GM12878 (cell line): ENCODE measurements at regions not wholly inside any gene's neighbourhood (a gene's known extent, or its start where the extent isn't known, plus 50 kb on each side); places are given as distances from the start of the nearest gene placed in this dataset.

Source experiments
- ATAC-seq: fragments of 200-7000 bp; cut with Tn5 transposase; 3 replicates; pipeline ENCODE4 v1.9.1; 2020; ENCODE audit warnings: mild to moderate bottlenecking, moderate library complexity
- BruUV-seq: library from RNA; stranded (reverse); fragments of 400-500 nt; replicated peaks from 2 replicates; lab custom pipeline; 2021; lab: Mats Ljungman, UMichigan
- CTCF ChIA-PET: fragments of 300-600 bp; sonication (Branson Sonifier 250); formaldehyde crosslinking; extraction: SDS; loops from one replicate; lab custom pipeline; 2021; ENCODE audit warnings: inconsistent platforms; lab: Yijun Ruan, JAX
- POLR2A ChIA-PET: fragments of 350-600 bp; formaldehyde crosslinking; extraction: SDS; loops from one replicate; lab custom pipeline; 2021; ENCODE audit warnings: inconsistent platforms; lab: Charles Lee
- RAD21 ChIA-PET: fragments of 300-600 bp; sonication (Branson Sonifier 250); formaldehyde crosslinking; loops from one replicate; lab custom pipeline; 2023; ENCODE audit warnings: antibody characterized with exemption; ENCODE audit not compliant: unreplicated experiment; lab: Charles Lee
- SMC1A ChIA-PET: fragments of 300-600 bp; sonication (Branson Sonifier 250); formaldehyde crosslinking; loops from one replicate; lab custom pipeline; 2023; ENCODE audit not compliant: unreplicated experiment, uncharacterized antibody; lab: Charles Lee
- DNase-seq: peaks from one replicate; pipeline ENCODE4 v3.0.0-alpha.2; 2011; ENCODE audit warnings: low read depth, low spot score
- FAIRE-seq: peaks from 3 replicates; lab custom pipeline; 2011; peaks lifted over from hg19 to GRCh38; lab: Jason Lieb, UNC
- H2AFZ ChIP-seq: 2 replicates; pipeline ENCODE4 v1.6.0; 2011; ENCODE audit warnings: low read depth, low read length, control low read depth; ENCODE audit not compliant: control insufficient read depth
- H3K27ac ChIP-seq: 2 replicates; pipeline ENCODE4 v1.5.1; 2011; ENCODE audit warnings: control low read depth; ENCODE audit not compliant: control insufficient read depth, insufficient read depth
- H3K27me3 ChIP-seq, 2 experiments: replicated peaks in 1 of 2; 2 replicates each; pipeline versions ENCODE4 v1.6.0 to v1.6.1; 2011; ENCODE audit warnings: low read length in 1 of 2; ENCODE audit not compliant: control insufficient read depth in 2 of 2, insufficient read depth in 2 of 2
- H3K36me3 ChIP-seq, 2 experiments: 2 replicates each; pipeline ENCODE4 v1.5.1; 2011; ENCODE audit warnings: low read length in 1 of 2; ENCODE audit not compliant: control insufficient read depth in 2 of 2, insufficient read depth in 2 of 2
- H3K4me1 ChIP-seq: 2 replicates; pipeline ENCODE4 v1.6.1; 2011; ENCODE audit warnings: mild to moderate bottlenecking, low read length, moderate library complexity, mixed read lengths; ENCODE audit not compliant: control insufficient read depth, insufficient read depth
- H3K4me2 ChIP-seq: 2 replicates; pipeline ENCODE4 v1.6.0; 2011; ENCODE audit warnings: control low read depth; ENCODE audit not compliant: control insufficient read depth, insufficient read depth
- H3K4me3 ChIP-seq: fragments of 200-600 bp; sonication (generic); 2 replicates; pipeline ENCODE4 v1.5.1; 2016
- H3K79me2 ChIP-seq: 2 replicates; pipeline ENCODE4 v1.6.0; 2011; ENCODE audit warnings: low read length; ENCODE audit not compliant: control insufficient read depth, insufficient read depth
- H3K9ac ChIP-seq: 2 replicates; pipeline ENCODE4 v1.8.0; 2011; ENCODE audit warnings: low read length, control low read depth, mixed read lengths; ENCODE audit not compliant: control insufficient read depth, insufficient read depth
- H3K9me3 ChIP-seq: replicated peaks from 3 replicates; pipeline ENCODE4 v1.5.1; 2011; ENCODE audit warnings: mild to moderate bottlenecking, low read length; ENCODE audit not compliant: control insufficient read depth, insufficient read depth
- H4K20me1 ChIP-seq: 2 replicates; pipeline ENCODE4 v1.6.0; 2011; ENCODE audit not compliant: control insufficient read depth, insufficient read depth
- CREM ChIP-seq: IDR thresholded peaks from 2 replicates; pipeline ENCODE4 v1.6.1; 2014; ENCODE audit warnings: antibody characterized with exemption, low read depth
- EP300 ChIP-seq, 2 experiments: fragments of 150-350 bp in 1 of 2; IDR thresholded peaks; 2 replicates each; pipeline ENCODE4 v1.6.1; 2011 to 2012; ENCODE audit warnings: low read depth in 2 of 2, low read length in 2 of 2, borderline replicate concordance in 1 of 2, improper control_type of control experiment in 1 of 2, inconsistent platforms in 1 of 2; ENCODE audit not compliant: control insufficient read depth in 1 of 2
- MYB ChIP-seq: fragments of 150-350 bp; IDR thresholded peaks from 2 replicates; pipeline ENCODE4 v1.6.1; 2014; ENCODE audit warnings: mild to moderate bottlenecking, low read depth, low read length, borderline replicate concordance
- NFXL1 ChIP-seq: fragments of 450-650 bp; IDR thresholded peaks from 2 replicates; pipeline ENCODE4 v1.6.1; 2017; ENCODE audit warnings: antibody characterized with exemption, mild to moderate bottlenecking, borderline replicate concordance
- POU2F2 ChIP-seq: IDR thresholded peaks from 3 replicates; pipeline ENCODE4 v1.6.1; 2011; ENCODE audit warnings: low read depth, mild to moderate bottlenecking, low read length, borderline replicate concordance
- RAD51 ChIP-seq: fragments of 450-650 bp; IDR thresholded peaks from 2 replicates; pipeline ENCODE4 v1.6.1; 2016; ENCODE audit warnings: moderate library complexity, mild to moderate bottlenecking, inconsistent platforms
- RCOR1 ChIP-seq: conservative IDR thresholded peaks from 2 replicates; pipeline ENCODE4 v1.6.1; 2012; ENCODE audit warnings: low read depth, low read length, improper control_type of control experiment
- RFX5 ChIP-seq: IDR thresholded peaks from 2 replicates; pipeline ENCODE4 v1.6.1; 2011; ENCODE audit warnings: low read depth, low read length, improper control_type of control experiment
- SMC3 ChIP-seq: IDR thresholded peaks from 2 replicates; pipeline ENCODE4 v1.6.1; 2011; ENCODE audit warnings: low read length, improper control_type of control experiment, borderline replicate concordance
- WGBS: methylation state at CpG from one replicate; pipeline ENCODE4 v1.1.6; 2016; ENCODE audit warnings: low lambda C conversion rate; ENCODE audit not compliant: insufficient replicate concordance, insufficient coverage; ENCODE audit errors: missing lambda C conversion rate; 5-methylcytosine and 5-hydroxymethylcytosine counted together
- in situ Hi-C: fragments of 300-500 bp; cut with MboI; formaldehyde crosslinking; loops from 9 replicates; pipeline ENCODE4 v1.14.3; 2018; ENCODE audit warnings: mixed read lengths
- intact Hi-C: fragments of 100-400 bp; cut with micrococcal nuclease; formaldehyde crosslinking; loops from one replicate; pipeline ENCODE4 v1.14.2; 2022; ENCODE audit not compliant: unreplicated experiment

GRCh38 chr5:124044613-124045012 lies 532.6 kb downstream of the CSNK1G3 start:
- no TSS peak for BruUV-seq
- Histone ChIP-seq H3K79me2 (no peaks in the 10 kb centered on the region), H3K27me3 (no peaks in the 10 kb centered on the region), H3K4me1 (no peaks in the 10 kb centered on the region), H3K9ac (no peak overlapping the region), H3K4me3 (no peak overlapping the region), H3K36me3 (no peaks in the 10 kb centered on the region), H3K4me2 (no peak overlapping the region), H3K9me3 (no peaks in the 10 kb centered on the region; the same call in 1 of the 3 replicates), H2AFZ (no peak overlapping the region), H4K20me1 (no peaks in the 10 kb centered on the region), H3K27ac (no peak overlapping the region)
- in situ Hi-C loops (no loop called here), intact Hi-C loops (no loop called here)
- ChIA-PET POLR2A (no interaction called here), CTCF (interaction anchor here (0.7 kb wide), 1 partner anchor 10 kb away, joined by 3 read pairs; no protein-coding TSS in a partner anchor), SMC1A (interaction anchor here (0.8 to 3.5 kb wide), 3 partner anchors 9 to 1372 kb away, joined by 3 to 14 read pairs (median 11); no protein-coding TSS in a partner anchor), RAD21 (interaction anchor here (1.5 to 1.7 kb wide), 2 partner anchors 9 to 12 kb away, joined by 4 to 5 read pairs; no protein-coding TSS in a partner anchor)
- no peak for ATAC-seq
- FAIRE-seq = no peak
- no peak for DNase-seq
- WGBS = 0% methylated on average over 2 of the region's 2 CpGs
- no peak for TF ChIP-seq NFXL1
- no peak for TF ChIP-seq RAD51
- no peak for TF ChIP-seq CREM
- TF ChIP-seq POU2F2 = no peak
- TF ChIP-seq EP300 (IDR thresholded peaks at IDR 0.05; ENCODE audit: borderline replicate concordance in 1 of 2, control insufficient read depth in 1 of 2, low read depth in 2 of 2, low read length in 2 of 2) = no peak
- TF ChIP-seq RCOR1 = no peak
- no peak for TF ChIP-seq MYB
- no peak for TF ChIP-seq RFX5
- no peak for TF ChIP-seq SMC3
